ENCODE measurements at regions not wholly inside any gene's neighbourhood (a gene's known extent, or its start where the extent isn't known, plus 50 kb on each side); places are given as distances from the start of the nearest gene placed in this dataset.

DNA sequence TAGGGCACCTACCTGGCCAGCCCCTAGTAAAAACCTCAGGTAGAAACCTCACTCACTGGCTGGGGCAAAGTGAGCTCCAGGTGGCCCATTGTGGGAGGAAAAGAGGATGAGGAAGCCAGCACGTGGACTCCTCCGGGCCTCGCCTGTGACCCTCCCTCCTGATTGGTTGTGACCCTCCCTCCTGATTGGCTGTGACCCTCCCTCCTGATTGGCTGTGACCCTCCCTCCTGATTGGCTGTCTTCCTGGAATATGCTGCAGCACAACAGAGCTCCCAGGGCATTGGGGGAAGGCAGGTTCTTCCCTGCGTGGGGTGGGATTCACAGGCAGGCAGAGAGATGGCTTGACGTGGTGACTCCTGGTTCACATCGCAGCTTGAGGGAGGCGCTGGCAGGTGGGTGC, 343.0 kb downstream of the GLRX3 start:
- TF ChIP-seq CTCF (conservative IDR thresholded peaks at IDR 0.05; ENCODE audit: low read length) = no peak
- no peak for DNase-seq (ENCODE audit: low read depth)
- no peak overlapping the region for H3K4me3 ChIP-seq (ENCODE audit: low read length)

GRCh38 chr10:130479926-130480325, 343.7 kb downstream of the GLRX3 start:
- no peak for TF ChIP-seq CTCF (conservative IDR thresholded peaks at IDR 0.05; ENCODE audit: low read length)
- DNase-seq (ENCODE audit: low read depth) = no peak
- H3K4me3 ChIP-seq (ENCODE audit: low read length) = no peak overlapping the region

- TF ChIP-seq CTCF (conservative IDR thresholded peaks at IDR 0.05; ENCODE audit: low read length) = no peak
- H3K4me3 ChIP-seq (ENCODE audit: low read length) = no peak overlapping the region
- no peak for DNase-seq (ENCODE audit: low read depth)
Measured at GRCh38 chr10:130480491-130480890, 344.3 kb downstream of the GLRX3 start.

DNA sequence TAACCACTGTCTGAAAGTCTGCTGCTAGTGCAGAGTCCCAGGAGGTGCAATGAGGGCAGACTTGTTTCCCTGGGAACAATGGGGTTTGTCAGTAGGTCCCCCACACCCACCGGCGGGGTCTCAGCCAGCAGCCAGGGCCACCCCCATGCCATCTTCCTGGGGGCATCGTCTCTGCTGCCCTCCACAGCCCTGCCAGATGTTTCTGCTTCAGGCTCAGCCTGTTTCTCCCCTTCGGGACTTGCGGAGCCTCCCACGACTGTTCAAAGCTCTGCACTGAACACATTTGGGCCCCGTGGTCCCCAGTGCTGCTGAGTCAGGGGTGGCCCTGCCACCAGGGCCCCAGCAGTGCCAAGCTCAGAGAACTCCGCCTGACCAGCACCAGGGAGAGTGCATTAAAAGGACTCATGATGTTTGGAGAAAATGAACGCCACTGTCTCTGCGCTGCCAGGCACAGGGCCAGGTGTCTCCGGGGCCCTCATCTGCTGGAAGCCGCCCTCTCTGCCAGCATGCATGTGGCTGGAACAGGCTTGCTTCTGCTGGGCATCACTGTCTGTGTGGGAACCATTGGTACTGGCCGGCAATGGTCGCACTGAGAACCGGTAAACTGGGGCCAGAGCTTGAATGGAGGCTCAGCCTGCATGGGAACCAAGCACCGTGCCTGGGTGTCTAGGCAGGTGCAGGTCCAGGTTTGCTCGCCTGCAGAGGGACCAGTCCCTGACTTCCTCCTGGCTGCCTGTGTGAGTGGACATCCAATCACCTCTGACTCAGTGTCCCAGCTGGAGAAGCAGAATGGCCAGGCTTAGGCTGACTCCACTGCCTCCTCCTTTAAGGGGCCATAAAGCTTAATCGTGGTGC, 345.1 kb downstream of the GLRX3 start:
- TF ChIP-seq CTCF (conservative IDR thresholded peaks at IDR 0.05; ENCODE audit: low read length) = no peak
- DNase-seq (ENCODE audit: low read depth) = no peak
- H3K4me3 ChIP-seq (ENCODE audit: low read length) = no peak overlapping the region

GRCh38 chr10:130481936-130482335, 345.7 kb downstream of the GLRX3 start:
- TF ChIP-seq CTCF (conservative IDR thresholded peaks at IDR 0.05; ENCODE audit: low read length) = no peak
- DNase-seq (ENCODE audit: low read depth) = no peak

GRCh38 chr10:130483691-130484467, 347.7 kb downstream of the GLRX3 start:
- H3K4me3 ChIP-seq (ENCODE audit: low read length) = no peak overlapping the region
- DNase-seq (ENCODE audit: low read depth) = no peak
- TF ChIP-seq CTCF (conservative IDR thresholded peaks at IDR 0.05; ENCODE audit: low read length) = no peak

More at GRCh38 chr10:130481936-130482335, 345.7 kb downstream of the GLRX3 start:
- H3K4me3 ChIP-seq (ENCODE audit: low read length) = no peak overlapping the region

Data from AG10803 (cell line).